HepG2 (cell line): ENCODE measurements at regions not wholly inside any gene's neighbourhood (a gene's known extent, or its start where the extent isn't known, plus 50 kb on each side); places are given as distances from the start of the nearest gene placed in this dataset. TPM values are rescaled to one million over a fixed set of nuclear protein-coding genes. Genes with fewer than 3 reads are reported as not detected.

Experiments used
- microRNA-seq: library from miRNA; unstranded; fragments of <30 nt; microRNA quantifications from one replicate; pipeline ENCODE4, GENCODE V29; 2020
- small RNA-seq, 3 experiments: library from RNA; depleted of rRNA; stranded (forward); fragments of <200 nt; gene quantifications; one replicate each; pipeline ENCODE3, GENCODE V24; 2012; ENCODE audit warnings: low read depth in 2 of 3, low replicate concordance in 1 of 3; ENCODE audit not compliant: insufficient read length in 3 of 3, insufficient read depth in 2 of 3

Small RNA genes lying in the stretch of these regions (microRNA-seq; reads per million reads assigned to microRNA genes)
- gene MIR1587 (not detected), gene MIR3937 (not detected)

Small RNA genes lying in the stretch of these regions (small RNA-seq; reads per million reads assigned to genes)
- gene MIR1587 (0 reads per million in 3 experiments), gene MIR3937 (0 reads per million in 3 experiments), gene RN7SL732P (0 reads per million in 3 experiments), gene RNU6-591P (0 reads per million in 3 experiments)
